Calu3 (cell line): ENCODE measurements at regions not wholly inside any gene's neighbourhood (a gene's known extent, or its start where the extent isn't known, plus 50 kb on each side); places are given as distances from the start of the nearest gene placed in this dataset.

Experiments
- BruUV-seq: library from RNA; stranded (reverse); fragments of 400-500 nt; replicated peaks from 2 replicates; lab custom pipeline; 2021; lab: Mats Ljungman, UMichigan
- CTCF ChIA-PET: fragments of 300-600 bp; sonication (Branson Sonifier 250); formaldehyde crosslinking; loops from one replicate; lab custom pipeline; 2022; ENCODE audit warnings: antibody characterized with exemption; lab: Charles Lee
- DNase-seq: peaks from one replicate; pipeline ENCODE4 v3.0.0; 2022
- H3K27ac Mint-ChIP-seq: one replicate; pipeline ENCODE4 v1.8.0; 2022; ENCODE audit warnings: mixed read lengths; ENCODE audit not compliant: unreplicated experiment
- H3K27me3 Mint-ChIP-seq: one replicate; pipeline ENCODE4 v1.8.0; 2022; ENCODE audit warnings: mixed read lengths; ENCODE audit not compliant: unreplicated experiment
- H3K36me3 Mint-ChIP-seq: one replicate; pipeline ENCODE4 v1.8.0; 2022; ENCODE audit warnings: mild to moderate bottlenecking, moderate library complexity, mixed read lengths; ENCODE audit not compliant: insufficient read depth, unreplicated experiment
- H3K4me1 Mint-ChIP-seq: one replicate; pipeline ENCODE4 v1.8.0; 2022; ENCODE audit warnings: mild to moderate bottlenecking, low read depth, mixed read lengths; ENCODE audit not compliant: unreplicated experiment
- H3K4me3 Mint-ChIP-seq: one replicate; pipeline ENCODE4 v1.8.0; 2022; ENCODE audit warnings: mild to moderate bottlenecking, low read depth, moderate library complexity, mixed read lengths; ENCODE audit not compliant: unreplicated experiment
- H3K9me3 Mint-ChIP-seq: one replicate; pipeline ENCODE4 v1.8.0; 2022; ENCODE audit warnings: low read depth, mixed read lengths; ENCODE audit not compliant: unreplicated experiment
- CTCF ChIP-seq: fragments of 200-600 bp; IDR thresholded peaks from one replicate; pipeline ENCODE4 v1.8.0; 2022; ENCODE audit warnings: antibody characterized with exemption; ENCODE audit not compliant: unreplicated experiment
- intact Hi-C: fragments of 100-400 bp; cut with micrococcal nuclease; formaldehyde crosslinking; loops from one replicate; pipeline ENCODE4 v1.10.0; 2022; ENCODE audit not compliant: unreplicated experiment

DNA sequence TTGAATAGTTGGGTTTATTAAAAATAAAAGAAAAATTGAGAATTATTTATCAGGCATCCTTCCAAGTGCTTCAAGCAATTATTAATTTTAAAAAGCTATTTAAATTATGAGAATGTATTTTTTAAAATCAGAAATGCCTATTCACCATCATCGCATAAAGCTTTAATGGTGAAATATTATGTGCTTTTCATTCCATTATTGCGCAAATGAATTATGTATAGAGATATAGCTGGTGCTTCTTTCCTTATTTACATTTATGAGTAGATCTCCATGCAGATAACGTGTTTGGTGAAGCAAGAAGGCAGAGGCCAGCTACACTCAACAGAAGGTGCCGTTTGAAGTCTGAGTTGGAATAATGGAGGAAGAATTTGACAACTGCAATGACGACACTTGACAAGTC lies 549.1 kb upstream of the DPP6 start:
- no peak overlapping the region for H3K4me3 Mint-ChIP-seq
- no peaks in the 10 kb centered on the region for H3K36me3 Mint-ChIP-seq
- CTCF ChIA-PET = no interaction called here
- H3K9me3 Mint-ChIP-seq = peaks cover 12% of the 10 kb centered on the region
- no peak for DNase-seq
- TF ChIP-seq CTCF = no peak
- BruUV-seq = no TSS peak
- intact Hi-C loops = no loop called here
- H3K27me3 Mint-ChIP-seq = no peaks in the 10 kb centered on the region
- no peak overlapping the region for H3K27ac Mint-ChIP-seq
- H3K4me1 Mint-ChIP-seq = no peaks in the 10 kb centered on the region

DNA sequence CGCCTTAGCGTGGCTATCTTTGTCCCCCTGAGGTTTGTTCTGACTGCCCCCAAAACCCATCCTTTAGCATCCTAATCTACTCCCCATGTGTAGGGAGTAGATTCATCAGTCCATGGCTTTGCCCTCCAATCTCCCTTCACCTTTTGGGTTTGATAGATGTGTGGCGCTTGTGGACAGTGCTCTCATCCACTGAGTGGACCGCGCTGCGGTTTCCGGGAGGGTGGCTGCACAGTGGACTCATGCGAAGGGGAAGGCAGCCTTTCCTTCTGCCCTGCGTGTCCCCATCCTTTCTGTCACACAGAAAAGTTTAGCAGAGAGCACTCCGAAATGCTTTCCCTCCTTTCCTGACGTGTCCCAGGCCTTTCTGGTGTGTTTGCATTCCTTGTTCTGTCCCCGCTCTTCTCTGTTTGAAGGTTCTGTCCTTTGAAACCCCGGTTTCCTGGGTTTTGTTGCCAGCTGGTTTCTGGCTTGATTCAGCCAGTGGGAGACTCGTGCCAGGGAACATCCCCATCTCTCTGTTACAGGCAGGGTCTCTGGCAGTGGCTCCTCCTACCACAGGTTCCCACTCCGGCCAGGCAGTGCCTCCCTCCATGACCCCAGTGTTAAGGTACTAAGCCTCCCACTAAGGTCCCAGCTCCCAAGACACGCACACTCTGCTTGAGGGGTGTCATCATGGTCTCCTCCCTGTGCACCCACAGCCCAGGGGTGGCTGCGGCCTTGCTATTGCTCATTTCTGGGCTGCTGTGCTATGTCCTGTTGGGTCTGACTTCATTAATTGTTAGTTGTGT lies 547.7 kb upstream of the DPP6 start:
- no peak for TF ChIP-seq CTCF
- Mint-ChIP-seq H3K36me3 (no peaks in the 10 kb centered on the region), H3K9me3 (peaks cover 9% of the 10 kb centered on the region), H3K27ac (no peak overlapping the region), H3K4me1 (no peaks in the 10 kb centered on the region), H3K4me3 (no peak overlapping the region), H3K27me3 (no peaks in the 10 kb centered on the region)
- BruUV-seq = no TSS peak
- intact Hi-C loops = no loop called here
- no peak for DNase-seq
- CTCF ChIA-PET = no interaction called here

- intact Hi-C loops = no loop called here
- H3K27me3 Mint-ChIP-seq = no peaks in the 10 kb centered on the region
- H3K4me3 Mint-ChIP-seq = no peak overlapping the region
- H3K27ac Mint-ChIP-seq = no peak overlapping the region
- peaks cover 11% of the 10 kb centered on the region for H3K9me3 Mint-ChIP-seq
- H3K4me1 Mint-ChIP-seq = no peaks in the 10 kb centered on the region
- DNase-seq = no peak
- BruUV-seq = no TSS peak
- no peak for TF ChIP-seq CTCF
- CTCF ChIA-PET = no interaction called here
- no peaks in the 10 kb centered on the region for H3K36me3 Mint-ChIP-seq
Measured at GRCh38 chr7:153507885-153508284, 544.3 kb upstream of the DPP6 start.

GRCh38 chr7:153509768-153510167 lies 542.4 kb upstream of the DPP6 start:
- H3K27me3 Mint-ChIP-seq = no peaks in the 10 kb centered on the region
- H3K36me3 Mint-ChIP-seq = no peaks in the 10 kb centered on the region
- H3K4me1 Mint-ChIP-seq = no peaks in the 10 kb centered on the region
- H3K4me3 Mint-ChIP-seq = no peak overlapping the region
- no TSS peak for BruUV-seq
- CTCF ChIA-PET = no interaction called here
- intact Hi-C loops = no loop called here
- H3K27ac Mint-ChIP-seq = no peak overlapping the region
- DNase-seq = no peak
- H3K9me3 Mint-ChIP-seq = peaks cover 10% of the 10 kb centered on the region
- no peak for TF ChIP-seq CTCF
